ENCODE measurements at regions not wholly inside any gene's neighbourhood (a gene's known extent, or its start where the extent isn't known, plus 50 kb on each side); places are given as distances from the start of the nearest gene placed in this dataset.
"Not testable (repeated sequence)": the region's sequence is repeated elsewhere in the genome, so short reads cannot be mapped to it uniquely, and the experiment has no call there.

DNA sequence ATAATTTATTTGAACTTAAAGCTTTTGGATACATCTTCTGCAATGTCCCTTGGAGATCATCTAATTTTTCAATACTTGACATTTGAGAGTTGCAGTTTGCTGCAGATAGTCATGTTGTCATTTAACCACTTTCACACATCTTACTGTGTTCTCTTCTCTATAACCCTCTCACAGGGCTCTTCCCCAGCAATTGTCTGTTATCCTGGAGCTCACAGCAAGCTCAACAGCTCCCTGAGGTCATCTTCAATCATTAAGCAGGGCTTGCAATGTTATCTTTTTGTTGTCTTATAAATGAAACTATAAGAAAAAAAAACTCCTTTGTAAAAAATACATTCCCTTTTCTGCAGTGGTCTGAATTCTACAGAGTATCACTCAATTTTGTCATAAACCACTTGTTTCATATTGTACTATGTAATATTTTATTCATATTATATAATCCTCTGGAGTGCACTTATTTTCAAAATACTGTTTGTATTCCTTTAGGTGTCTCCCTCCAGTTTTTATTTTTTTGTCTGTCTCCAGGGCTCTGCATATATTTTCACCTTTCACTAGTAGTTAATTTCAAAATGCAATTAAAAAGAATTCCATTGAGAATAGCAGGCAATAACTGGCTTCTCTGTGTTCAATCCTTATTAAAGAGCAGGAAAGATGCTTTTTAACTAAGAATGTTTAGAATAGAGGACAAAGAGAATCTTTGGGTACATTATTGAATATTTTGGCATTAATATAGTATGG lies 106.3 kb upstream of the ARSJ start:
- no peak overlapping the region for H3K27ac ChIP-seq
- DNase-seq (ENCODE audit: low read depth, low spot score) = no peak

DNA sequence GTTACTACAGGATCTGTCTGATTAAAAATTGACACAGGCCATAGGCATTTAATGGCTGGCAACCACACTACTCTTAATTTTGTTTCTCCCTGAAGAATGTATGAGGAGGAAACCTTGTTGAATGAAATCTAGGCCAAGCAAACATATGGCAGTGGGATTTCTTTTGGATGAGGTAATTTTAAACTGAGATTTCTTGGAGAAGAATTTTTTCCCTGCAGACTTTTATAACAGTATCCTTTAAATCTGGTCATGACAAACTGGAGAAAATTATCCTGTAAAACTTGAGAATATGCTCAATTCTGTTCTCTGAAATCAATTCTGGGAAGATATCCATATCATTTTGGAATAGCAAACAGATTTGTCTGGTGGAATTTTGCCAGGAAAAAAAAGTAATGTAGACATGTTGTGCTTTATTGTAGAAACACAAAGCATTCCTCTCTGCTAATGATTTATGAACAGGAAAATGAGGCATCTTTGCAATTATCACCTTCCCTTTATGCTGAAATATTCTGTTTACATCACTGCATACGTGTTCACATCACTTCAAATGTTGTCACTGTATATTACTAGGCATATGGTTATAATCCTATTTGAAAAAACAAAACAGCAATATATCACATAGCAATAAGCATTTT lies 108.3 kb upstream of the ARSJ start:
- H3K27ac ChIP-seq = no peak overlapping the region
- DNase-seq (ENCODE audit: low read depth, low spot score) = no peak

DNA sequence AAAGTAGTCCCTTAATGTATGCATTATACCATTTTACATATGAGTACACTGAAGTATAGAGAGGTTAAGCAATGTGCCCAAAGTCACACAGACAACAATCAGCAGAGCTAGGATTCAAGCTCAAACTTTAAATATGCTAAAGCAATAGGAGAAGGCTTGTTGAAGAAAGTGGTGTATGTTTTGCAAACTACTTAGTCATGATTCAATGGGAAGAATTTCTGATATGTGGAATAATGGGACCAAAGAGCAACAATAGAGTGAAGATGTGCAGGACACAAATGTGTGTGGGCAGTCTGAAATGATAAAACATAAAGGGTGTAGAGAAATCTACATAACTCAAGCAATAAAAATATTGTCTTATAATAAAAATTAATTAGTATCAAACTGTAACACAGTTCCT lies 109.0 kb upstream of the ARSJ start:
- DNase-seq (ENCODE audit: low read depth, low spot score) = no peak
- H3K27ac ChIP-seq = no peak overlapping the region

GRCh38 chr4:114091546-114091945 lies 112.1 kb upstream of the ARSJ start:
- no peak overlapping the region for H3K27ac ChIP-seq
- DNase-seq (ENCODE audit: low read depth, low spot score) = no peak

- no peak overlapping the region for H3K27ac ChIP-seq
- no peak for DNase-seq (ENCODE audit: low read depth, low spot score)
Observed at GRCh38 chr4:114093221-114093715, 113.8 kb upstream of the ARSJ start.

- H3K27ac ChIP-seq = no peak overlapping the region
- DNase-seq (ENCODE audit: low read depth, low spot score) = no peak
Observed at GRCh38 chr4:114100288-114101031, 121.0 kb upstream of the ARSJ start.

GRCh38 chr4:114103908-114104307 lies 124.5 kb upstream of the ARSJ start:
- H3K27ac ChIP-seq = no peak overlapping the region
- no peak for DNase-seq (ENCODE audit: low read depth, low spot score)

- no peak overlapping the region for H3K27ac ChIP-seq
- DNase-seq (ENCODE audit: low read depth, low spot score) = peak; percentile 37
Observed at GRCh38 chr4:114108869-114109268, 129.4 kb upstream of the ARSJ start.

GRCh38 chr4:114109776-114110175 lies 130.3 kb upstream of the ARSJ start:
- DNase-seq (ENCODE audit: low read depth, low spot score) = no peak
- H3K27ac ChIP-seq = no peak overlapping the region

DNA sequence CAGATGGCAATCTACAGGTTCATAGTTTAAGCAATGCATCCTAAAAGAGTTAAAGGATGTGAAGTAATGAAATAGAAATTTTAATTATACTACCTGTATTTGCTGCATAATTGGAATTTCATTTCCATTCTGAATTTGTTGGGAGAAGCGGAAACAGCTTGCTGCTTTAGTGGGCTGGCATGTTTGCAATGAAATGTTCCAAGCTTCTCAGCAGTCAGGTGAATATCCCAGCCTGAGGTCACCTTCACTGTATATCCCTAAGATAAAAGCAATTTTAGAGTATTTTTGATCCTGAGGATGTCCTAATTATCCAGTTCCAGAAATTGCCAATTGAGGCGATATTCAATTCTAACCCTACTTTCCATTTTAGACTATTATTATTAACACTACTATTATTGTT lies 136.1 kb upstream of the ARSJ start:
- H3K27ac ChIP-seq = no peak overlapping the region
- DNase-seq (ENCODE audit: low read depth, low spot score) = no peak

- no peak overlapping the region for H3K27ac ChIP-seq
- no peak for DNase-seq (ENCODE audit: low read depth, low spot score)
Observed at GRCh38 chr4:114116861-114117260, 137.4 kb upstream of the ARSJ start.

GRCh38 chr4:114121221-114121620 lies 141.8 kb upstream of the ARSJ start:
- DNase-seq (ENCODE audit: low read depth, low spot score) = no peak
- H3K27ac ChIP-seq = no peak overlapping the region

GRCh38 chr4:114132199-114132598 lies 152.8 kb upstream of the ARSJ start:
- DNase-seq (ENCODE audit: low read depth, low spot score) = no peak
- no peak overlapping the region for H3K27ac ChIP-seq

- no peak overlapping the region for H3K27ac ChIP-seq
- DNase-seq (ENCODE audit: low read depth, low spot score) = no peak
Observed at GRCh38 chr4:114132830-114133229, 153.4 kb upstream of the ARSJ start.

- DNase-seq (ENCODE audit: low read depth, low spot score) = no peak
- no peak overlapping the region for H3K27ac ChIP-seq
Observed at GRCh38 chr4:114136069-114136468, 156.6 kb upstream of the ARSJ start.

- DNase-seq (ENCODE audit: low read depth, low spot score) = no peak
- H3K27ac ChIP-seq = no peak overlapping the region
Observed at GRCh38 chr4:114137984-114138383, 158.5 kb upstream of the ARSJ start.

DNA sequence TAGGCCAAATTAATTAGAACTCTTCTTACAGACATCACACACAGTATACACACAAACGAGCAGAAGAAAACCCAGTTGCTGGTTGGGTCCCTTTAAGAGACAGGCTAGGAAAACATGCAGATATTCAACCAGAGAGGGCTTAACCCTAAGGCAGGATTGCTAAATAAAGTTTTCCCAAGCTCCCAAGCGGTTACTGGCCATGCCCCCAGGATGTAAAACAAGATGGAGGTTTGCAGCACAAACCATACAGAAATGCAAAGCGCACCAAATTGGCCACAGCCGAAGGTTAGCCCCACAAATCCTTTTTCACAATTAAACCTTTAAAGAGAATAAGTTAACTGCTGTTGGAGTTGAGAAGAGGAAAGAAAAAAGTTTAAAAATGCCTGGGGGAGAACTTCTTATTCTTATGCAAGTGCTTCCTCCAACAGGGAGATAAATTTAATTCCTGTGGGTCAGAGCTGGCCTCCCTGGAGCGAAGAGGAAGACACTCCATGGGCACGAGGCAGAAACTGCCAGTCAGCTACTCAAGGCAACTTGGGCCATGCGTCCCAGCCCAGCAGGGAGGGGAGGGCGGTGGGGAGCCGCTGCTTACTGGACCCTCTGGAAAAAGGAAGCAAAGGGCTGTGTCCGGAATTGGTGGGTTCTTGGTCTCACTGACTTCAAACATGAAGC lies 167.6 kb upstream of the ARSJ start:
- no peak overlapping the region for H3K27ac ChIP-seq
- no peak for DNase-seq (ENCODE audit: low read depth, low spot score)

DNA sequence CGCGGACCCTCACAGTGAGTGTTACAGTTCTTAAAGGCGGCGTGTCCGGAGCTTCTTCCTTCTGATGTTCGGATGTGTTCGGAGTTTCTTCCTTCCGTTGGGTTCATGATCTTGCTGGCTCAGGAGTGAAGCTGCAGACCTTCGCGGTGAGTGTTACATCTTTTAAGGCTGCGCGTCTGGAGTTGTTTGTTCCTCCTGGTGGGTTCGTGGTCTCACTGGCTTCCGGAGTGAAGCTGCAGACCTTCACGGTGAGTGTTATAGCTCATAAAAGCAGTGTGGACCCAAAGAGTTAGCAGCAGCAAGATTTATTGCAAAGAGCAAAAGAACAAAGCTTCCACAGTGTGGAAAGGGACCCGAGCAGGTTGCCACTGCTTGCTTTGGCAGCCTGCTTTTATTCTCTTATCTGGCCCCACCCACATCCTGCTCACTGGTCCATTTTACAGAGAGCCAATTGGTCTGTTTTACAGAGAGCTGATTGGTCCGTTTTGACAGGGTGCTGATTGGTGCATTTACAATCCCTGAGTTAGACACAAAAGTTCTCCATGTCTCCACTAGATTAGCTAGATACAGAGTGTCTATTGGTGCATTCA lies 168.3 kb upstream of the ARSJ start:
- DNase-seq (ENCODE audit: low read depth, low spot score) = not testable (repeated sequence)

DNA sequence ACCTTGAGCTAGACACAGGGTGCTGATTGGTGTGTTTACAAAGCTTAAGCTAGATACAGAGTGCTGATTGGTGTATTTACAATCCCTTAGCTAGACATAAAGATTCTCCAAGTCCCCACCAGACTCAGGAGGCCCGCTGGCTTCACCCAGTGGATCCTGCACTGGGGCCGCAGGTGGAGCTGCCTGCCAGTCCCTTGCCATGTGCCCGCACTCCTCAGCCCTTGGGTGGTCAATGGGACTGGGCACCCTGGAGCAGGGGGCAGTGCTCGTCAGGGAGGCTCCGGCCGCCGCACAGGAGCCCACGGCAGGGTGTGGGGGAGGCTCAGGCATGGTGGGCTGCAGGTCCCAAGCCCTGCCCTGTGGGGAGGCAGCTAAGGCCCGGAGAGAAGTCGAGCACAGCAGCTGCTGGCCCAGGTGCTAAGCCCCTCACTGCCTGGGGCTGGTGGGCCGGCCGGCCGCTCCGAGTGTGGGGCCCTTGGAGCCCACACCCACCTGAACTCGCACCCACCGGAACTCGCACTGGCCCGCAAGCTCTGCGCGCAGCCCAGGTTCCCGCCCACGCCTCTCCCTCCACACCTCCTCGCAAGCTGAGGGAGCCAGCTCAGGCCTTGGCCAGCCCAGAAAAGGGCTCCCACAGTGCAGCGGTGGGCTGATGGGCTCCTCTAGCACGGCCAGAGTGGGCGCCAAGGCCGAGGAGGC lies 169.1 kb upstream of the ARSJ start:
- H3K27ac ChIP-seq; DNase-seq (ENCODE audit: low read depth, low spot score): not testable (repeated sequence)

More for the DNA sequence above, 168.3 kb upstream of the ARSJ start:
- H3K27ac ChIP-seq = not testable (repeated sequence)

DNA sequence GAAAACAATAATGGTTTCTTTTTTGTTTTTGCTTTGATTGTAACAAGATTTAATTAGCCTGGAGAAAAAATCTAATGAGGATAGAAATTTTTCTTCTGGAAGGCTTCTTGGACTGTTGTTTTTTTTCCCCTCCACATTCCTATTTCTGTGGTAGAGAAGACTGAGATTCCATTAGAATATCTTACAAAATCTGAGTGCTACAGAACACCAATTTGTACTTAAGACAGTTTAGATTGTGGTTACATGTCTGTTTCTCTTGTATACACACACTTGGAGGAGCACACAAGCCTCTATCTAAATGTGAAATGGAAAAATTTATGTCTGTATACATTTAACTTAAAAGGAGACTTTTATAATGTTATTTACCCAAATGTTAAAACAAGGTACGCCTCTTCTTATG lies 176.9 kb upstream of the ARSJ start:
- no peak for DNase-seq (ENCODE audit: low read depth, low spot score)

More for the DNA sequence above, 176.9 kb upstream of the ARSJ start:
- H3K27ac ChIP-seq = no peak overlapping the region

Data from epithelial cell of prostate (primary cell).